Suprapubic skin (tissue), 4 donors: ENCODE measurements at regions not wholly inside any gene's neighbourhood (a gene's known extent, or its start where the extent isn't known, plus 50 kb on each side); places are given as distances from the start of the nearest gene placed in this dataset.

Source experiments
- EP300 ChIP-seq: sonication (generic); formaldehyde crosslinking; IDR thresholded peaks from one replicate; pipeline ENCODE4 v1.6.1; 2017; ENCODE audit warnings: antibody characterized with exemption
- POLR2AphosphoS5 ChIP-seq, 3 donors: sonication (generic); formaldehyde crosslinking; IDR thresholded peaks; one replicate each; pipeline ENCODE4 v1.6.1; 2017; ENCODE audit warnings: antibody characterized with exemption in 3 of 3
- TF ChIP-seq, protein P1 (sequence below), 2 donors: fragments of 200-600 bp in 1 of 2; fragments of 450-650 bp in 1 of 2; sonication (generic) in 1 of 2; IDR thresholded peaks; one replicate each; pipeline ENCODE4 v1.5.1; 2016 to 2019; ENCODE audit warnings: antibody characterized with exemption in 2 of 2, mild to moderate bottlenecking in 1 of 2, moderate library complexity in 1 of 2

GRCh38 chr22:48975886-48976285 is 851.8 kb downstream of the BRD1 start:
- no peak for TF ChIP-seq POLR2AphosphoS5 (IDR thresholded peaks at IDR 0.05)
- TF ChIP-seq, protein P1, sequence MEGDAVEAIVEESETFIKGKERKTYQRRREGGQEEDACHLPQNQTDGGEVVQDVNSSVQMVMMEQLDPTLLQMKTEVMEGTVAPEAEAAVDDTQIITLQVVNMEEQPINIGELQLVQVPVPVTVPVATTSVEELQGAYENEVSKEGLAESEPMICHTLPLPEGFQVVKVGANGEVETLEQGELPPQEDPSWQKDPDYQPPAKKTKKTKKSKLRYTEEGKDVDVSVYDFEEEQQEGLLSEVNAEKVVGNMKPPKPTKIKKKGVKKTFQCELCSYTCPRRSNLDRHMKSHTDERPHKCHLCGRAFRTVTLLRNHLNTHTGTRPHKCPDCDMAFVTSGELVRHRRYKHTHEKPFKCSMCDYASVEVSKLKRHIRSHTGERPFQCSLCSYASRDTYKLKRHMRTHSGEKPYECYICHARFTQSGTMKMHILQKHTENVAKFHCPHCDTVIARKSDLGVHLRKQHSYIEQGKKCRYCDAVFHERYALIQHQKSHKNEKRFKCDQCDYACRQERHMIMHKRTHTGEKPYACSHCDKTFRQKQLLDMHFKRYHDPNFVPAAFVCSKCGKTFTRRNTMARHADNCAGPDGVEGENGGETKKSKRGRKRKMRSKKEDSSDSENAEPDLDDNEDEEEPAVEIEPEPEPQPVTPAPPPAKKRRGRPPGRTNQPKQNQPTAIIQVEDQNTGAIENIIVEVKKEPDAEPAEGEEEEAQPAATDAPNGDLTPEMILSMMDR (IDR thresholded peaks at IDR 0.05) = no peak
- no peak for TF ChIP-seq EP300
